GM18517 (cell line): ENCODE measurements at regions not wholly inside any gene's neighbourhood (a gene's known extent, or its start where the extent isn't known, plus 50 kb on each side); places are given as distances from the start of the nearest gene placed in this dataset.

Source experiments
- ATAC-seq: cut with Tn5 transposase; IDR thresholded peaks from one replicate; pipeline ENCODE4 v1.9.1; 2021; ENCODE audit warnings: mild to moderate bottlenecking, moderate library complexity; ENCODE audit not compliant: unreplicated experiment

- ATAC-seq, result no peak
Observed at GRCh38 chr1:170271430-170272161, 125.8 kb downstream of the NTMT2 start.

DNA sequence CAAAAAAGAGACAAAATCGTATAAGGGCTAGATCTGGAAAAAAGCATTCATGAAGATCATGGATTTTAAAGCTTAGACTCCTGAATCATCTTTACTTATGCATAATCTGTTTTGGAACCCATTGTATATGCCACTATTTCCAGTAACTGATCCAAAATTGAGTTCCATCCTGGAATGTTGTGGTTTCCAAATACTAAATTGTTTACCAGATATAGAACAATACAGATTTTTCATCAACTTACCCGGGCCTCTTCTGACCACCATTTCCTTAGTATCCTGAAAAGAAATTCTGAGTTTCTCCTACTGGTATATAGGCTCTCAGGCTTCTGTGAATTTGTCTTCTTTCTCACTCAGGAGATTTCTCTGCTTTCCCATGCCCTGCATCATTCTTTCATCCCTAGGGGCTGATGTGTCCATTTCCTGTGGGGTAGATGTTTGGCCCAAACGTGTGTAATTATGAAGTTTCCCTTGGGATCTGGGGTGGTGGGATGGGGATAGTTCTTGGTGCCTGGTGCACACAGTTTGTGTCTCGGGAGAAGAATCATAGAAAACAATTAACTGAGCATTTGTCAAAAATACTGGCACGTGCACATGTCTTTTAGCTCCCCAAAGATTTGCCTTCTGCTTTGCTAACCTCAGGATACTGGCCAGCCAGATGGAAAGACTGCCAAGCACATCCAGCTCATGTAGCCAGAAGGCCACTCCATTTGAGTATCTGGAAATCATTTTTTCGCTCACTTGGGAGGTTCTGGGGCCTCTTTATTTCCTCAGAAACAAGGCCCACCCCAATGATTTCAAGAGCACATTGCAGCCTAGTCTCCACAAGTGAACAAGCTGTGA is 127.8 kb downstream of the NTMT2 start:
- ATAC-seq, result no peak

DNA sequence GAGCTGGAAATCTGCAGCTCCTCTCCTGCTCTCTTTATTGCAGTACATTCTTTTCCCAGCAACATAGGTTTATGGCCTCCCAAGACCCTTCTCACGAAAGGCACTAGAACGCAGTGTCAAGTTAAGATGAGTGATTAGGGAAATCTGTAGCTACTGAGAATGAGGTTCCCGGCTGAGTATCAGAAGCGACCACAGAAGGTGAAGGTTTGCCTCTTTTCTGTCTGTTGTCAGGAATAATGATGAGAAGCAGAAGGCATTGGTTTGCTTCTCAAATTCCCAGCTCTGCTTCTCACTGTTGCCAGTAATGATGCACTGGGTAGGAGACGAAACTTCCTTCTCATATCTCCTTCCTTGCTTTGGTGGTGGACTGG is 128.4 kb downstream of the NTMT2 start:
- ATAC-seq, result no peak

DNA sequence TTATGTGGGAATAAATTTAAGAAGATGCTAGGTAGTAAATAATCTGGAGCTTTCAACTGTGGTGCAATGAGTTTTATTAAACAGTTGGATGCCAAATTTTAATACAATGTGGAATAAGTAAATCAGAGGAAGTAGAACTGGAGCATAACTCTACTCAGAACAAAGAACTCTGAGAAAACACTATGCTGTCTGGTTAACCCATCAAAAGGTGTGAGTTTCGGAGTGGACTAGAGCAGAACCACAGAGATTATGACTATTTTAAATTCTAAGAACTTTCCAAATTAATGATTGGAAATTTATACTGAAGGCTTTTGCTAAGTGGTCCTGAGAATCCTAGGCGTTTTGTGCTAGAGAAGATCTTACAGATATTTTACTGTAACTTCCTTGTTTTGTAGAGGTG is 132.2 kb downstream of the NTMT2 start:
- ATAC-seq, result no peak

DNA sequence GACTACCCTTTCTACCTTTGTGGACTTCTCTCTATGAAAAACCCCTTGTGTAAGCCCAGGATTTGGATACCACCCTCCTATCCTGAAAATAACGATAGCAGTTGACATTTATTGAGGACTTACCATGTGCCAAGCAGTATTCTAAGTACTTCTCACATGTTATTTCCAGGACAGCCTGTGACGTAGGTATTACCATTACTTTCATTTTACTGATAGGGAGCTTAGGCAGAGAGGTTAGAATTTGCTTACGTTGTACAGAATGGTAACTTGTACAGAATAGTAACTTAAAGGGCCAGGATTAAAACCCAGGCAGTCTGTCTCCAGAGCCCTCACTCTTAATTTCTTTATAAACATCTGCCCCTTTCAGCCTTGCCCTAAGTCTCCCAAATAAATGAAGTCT is 138.3 kb downstream of the NTMT2 start:
- ATAC-seq, result no peak

GRCh38 chr1:170284512-170284911 is 138.8 kb downstream of the NTMT2 start:
- no peak for ATAC-seq

GRCh38 chr1:170284951-170285350 is 139.2 kb downstream of the NTMT2 start:
- ATAC-seq, result no peak

DNA sequence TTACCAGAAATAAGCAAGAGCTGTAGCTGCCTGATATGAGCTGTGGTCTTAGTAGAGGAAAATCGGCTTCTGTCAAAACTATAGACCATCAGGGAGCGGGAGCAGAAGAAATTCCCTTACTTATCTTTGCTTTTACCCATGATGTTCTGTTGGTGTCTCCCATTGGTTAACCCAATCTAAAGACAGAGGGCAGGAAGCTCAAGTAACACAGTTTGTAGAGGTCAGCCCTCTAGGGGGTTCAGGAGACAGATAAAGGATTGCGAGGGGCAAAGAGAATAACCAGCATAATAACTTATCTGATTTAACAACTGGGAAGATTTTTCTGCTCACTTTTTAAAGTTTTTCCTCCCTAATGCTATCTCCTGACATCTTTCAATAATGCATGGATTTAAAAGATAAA is 142.4 kb downstream of the NTMT2 start:
- no peak for ATAC-seq

DNA sequence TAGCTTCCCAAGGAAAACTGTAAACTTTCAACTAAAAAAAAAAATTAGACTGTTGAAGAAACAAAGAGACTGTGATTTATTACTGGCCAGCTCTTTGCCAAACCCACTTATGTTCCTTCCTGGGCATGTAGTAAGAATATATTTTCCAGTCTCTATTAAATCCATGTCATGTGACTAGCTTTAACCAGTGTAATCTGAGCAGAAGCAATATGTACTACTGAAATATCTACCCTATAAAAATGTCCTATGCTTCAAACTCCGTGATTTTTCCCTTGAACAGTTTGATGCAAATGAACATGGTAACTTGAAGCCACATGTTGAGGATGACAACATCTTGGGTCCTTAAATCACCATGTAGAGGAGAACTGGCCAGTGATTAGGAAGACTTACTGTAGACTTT is 144.5 kb downstream of the NTMT2 start:
- ATAC-seq, result no peak

DNA sequence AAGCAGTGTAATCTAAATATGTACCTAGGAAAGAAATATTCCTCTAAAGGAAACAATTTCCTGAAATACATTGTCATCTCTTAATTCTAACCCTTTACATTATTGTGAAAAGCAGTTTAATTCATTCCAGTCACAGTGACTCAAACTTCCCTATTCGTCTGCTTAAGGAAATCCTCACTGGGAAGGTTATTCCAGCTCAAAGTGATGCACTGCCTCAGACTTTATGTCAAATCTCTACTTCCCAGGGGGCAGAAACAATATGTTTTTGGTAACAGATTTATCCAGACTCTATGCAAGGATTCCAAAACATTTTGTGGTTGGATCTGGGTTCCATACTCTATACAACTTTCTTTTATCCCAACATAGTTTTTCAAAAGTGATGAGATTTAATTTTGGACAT is 145.2 kb downstream of the NTMT2 start:
- no peak for ATAC-seq

DNA sequence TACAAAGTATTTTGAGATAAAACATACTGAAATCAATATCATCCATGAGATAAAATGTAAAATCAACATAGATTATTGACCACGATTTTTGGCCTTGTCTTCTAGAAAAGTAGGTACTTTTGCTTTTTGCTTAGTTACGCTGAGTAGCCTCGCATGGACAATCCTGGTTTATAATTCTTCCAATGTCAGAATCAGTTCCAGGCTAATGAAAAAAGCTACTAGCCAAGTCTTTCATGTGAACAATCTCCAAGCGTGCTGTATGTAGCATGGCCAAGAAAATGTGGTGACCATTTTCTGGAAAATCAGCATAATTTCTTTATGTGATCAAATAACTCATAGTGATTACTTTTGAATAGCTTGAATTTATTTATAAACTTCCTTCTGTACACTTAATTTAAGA is 145.8 kb downstream of the NTMT2 start:
- no peak for ATAC-seq

GRCh38 chr1:170296211-170296610 is 150.5 kb downstream of the NTMT2 start:
- ATAC-seq, result no peak

- ATAC-seq, result no peak
Observed at GRCh38 chr1:170296642-170297041, 150.9 kb downstream of the NTMT2 start.

DNA sequence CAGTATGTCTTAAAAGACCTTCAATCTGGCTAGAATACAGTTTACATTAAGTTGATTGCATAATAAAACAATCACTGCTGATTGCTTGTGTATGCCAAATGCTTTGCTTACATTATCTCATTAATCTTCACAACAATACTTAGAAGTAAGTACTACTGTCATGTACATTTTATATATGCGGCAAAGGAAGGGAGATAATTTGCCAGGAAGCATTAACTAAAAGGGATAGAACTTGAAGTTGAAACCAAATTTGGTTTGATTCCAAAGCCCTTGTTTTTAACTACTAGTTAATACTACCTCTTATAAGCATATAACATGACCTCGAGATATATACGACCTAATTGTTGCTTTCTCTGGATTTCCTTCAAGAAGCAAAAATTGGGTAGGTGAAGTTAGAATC is 155.8 kb downstream of the NTMT2 start:
- no peak for ATAC-seq

- ATAC-seq, result no peak
Observed at GRCh38 chr1:170303034-170303433, 157.3 kb downstream of the NTMT2 start.

- ATAC-seq, result no peak
Observed at GRCh38 chr1:170305777-170306512, 160.2 kb downstream of the NTMT2 start.

GRCh38 chr1:170306513-170306910 is 160.8 kb downstream of the NTMT2 start:
- ATAC-seq, result no peak

- no peak for ATAC-seq
Observed at GRCh38 chr1:170306948-170307347, 161.2 kb downstream of the NTMT2 start.

GRCh38 chr1:170307426-170307825 is 161.7 kb downstream of the NTMT2 start:
- no peak for ATAC-seq

DNA sequence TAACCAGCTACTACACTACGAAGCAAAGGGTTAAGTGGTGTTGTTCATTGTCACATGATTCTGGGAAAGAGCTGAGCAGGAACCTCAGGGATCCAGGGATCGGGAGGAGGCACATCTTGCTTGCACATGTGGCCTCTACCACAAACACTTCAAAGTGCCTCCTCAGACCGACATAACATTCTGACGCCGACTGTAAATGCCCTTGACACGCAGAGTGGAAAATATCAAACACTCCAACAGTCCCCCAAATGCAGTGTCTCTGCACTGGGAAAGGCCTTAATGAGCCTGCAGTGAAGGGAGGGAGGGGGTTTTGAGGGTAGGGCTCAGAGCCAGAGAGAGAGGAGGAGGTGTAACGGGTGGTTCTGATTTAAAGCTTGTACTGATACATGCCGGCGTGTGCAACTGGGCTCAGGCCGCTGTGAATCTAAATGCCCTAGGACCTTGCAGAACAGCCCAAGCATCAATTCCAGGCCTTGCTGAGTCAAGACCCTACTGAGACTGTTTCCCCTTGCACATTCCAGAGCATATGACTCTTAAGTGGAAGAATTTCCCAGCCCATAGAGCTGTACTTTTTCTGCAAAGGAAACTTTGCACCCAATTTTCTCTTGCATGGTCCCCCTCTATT is 163.7 kb downstream of the NTMT2 start:
- no peak for ATAC-seq

DNA sequence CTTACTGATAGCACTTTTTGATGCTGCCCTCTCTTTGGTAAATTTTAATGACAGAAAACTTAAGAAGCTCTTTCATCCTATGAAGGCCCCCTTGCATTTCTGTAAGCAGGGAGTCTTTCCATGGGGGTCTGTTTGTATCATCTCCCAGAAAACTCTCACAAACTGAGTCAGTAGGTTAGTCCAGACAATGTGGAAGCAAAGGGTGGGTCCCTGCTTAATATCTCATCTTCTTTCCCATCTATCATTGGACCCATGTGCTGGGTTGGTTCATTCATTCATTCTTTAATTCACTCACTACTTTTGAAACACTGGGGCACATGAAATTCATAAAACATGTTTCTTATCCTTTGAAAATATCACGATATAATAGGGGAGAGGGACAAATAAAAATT is 164.3 kb downstream of the NTMT2 start:
- no peak for ATAC-seq
